Activated CD4-positive, alpha-beta T cell treated with anti-CD3 and anti-CD28 coated beads for 48 hours (primary cell): ENCODE measurements at regions not wholly inside any gene's neighbourhood (a gene's known extent, or its start where the extent isn't known, plus 50 kb on each side); places are given as distances from the start of the nearest gene placed in this dataset.
"Not testable (repeated sequence)": the region's sequence is repeated elsewhere in the genome, so short reads cannot be mapped to it uniquely, and the experiment has no call there.

Experiments
- DNase-seq: peaks from one replicate; pipeline ENCODE4 v3.0.0-alpha.2; 2020

DNA sequence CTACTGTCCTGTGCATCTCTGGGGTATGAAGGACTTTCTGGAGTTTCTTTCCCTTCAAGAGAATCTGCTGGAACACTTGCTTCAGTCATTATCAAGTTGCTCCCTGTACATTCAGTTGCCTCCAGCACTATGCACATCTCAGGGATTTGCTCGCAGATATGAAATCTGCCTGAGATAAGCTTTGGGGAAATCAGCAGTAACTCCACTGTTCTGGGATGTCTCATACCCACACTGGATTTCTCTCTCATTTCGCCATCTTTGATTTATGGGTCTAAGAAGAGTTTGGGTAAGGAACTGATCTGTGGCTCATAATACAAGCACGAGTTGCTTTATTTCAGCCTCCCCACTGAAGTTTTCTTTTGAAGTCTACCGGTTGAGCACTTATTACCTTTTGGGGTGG is 585.6 kb downstream of the PSAT1 start:
- DNase-seq, result no peak

GRCh38 chr9:78884611-78885150 is 587.8 kb downstream of the PSAT1 start:
- no peak for DNase-seq

GRCh38 chr9:78892182-78892581 is 595.3 kb downstream of the PSAT1 start:
- DNase-seq, result no peak

DNA sequence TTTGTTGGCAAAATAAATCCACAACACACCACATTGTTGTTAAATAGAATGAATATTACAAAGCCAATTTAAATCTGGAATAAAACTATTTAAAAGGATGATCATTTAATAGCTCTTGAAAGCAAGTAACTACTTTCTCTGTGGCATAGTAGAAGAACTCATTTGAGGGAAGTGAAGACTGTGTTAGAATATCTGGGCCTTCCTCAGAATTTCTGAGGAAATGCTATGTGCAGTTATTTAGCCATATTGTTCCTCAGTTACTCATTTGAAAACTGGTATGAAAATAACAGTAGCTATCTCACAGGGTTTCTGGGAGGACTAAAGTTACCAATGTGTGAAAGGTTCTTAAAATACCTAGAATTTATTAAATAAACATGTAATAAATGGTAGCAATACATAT is 595.8 kb downstream of the PSAT1 start:
- no peak for DNase-seq

- DNase-seq, result no peak
Observed at GRCh38 chr9:78893774-78894401, 597.0 kb downstream of the PSAT1 start.

GRCh38 chr9:78896479-78896878 is 599.6 kb downstream of the PSAT1 start:
- no peak for DNase-seq

DNA sequence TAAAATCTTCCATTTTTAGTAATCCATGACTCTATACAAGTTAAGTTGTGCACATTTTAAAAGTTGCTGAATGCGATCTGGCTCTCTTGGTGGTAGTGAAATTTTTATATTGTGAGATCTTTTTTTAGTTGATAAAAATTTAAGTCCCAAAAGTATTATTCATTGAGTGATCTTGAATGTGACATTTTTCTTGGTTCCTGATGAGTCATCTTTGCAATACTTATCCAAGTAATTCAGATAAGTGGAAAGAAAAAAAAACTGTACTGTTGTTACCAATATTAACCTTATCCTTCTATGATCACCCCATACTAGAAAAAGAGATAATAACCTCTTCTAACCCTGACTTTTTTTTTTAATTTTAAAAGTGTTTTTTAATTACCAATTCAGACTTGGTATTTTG is 601.3 kb downstream of the PSAT1 start:
- DNase-seq, result no peak

DNA sequence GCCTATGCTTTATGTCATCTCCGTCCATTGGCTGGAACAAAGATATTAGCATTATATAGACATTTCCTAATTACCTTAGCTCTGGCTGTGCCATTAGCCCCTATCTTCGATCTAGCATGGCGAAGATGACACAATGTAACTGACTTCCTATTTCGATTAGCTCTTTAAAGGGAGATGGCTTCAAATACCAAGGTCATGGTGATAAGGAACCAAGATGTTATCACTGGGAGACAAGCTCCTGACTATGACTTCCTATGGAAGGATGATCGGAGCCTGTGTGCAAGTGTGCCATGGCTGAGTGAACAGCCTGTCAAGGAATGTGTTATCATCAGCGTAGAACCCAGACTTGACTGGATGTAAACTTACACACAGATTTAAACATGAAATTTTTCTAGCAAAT is 602.1 kb downstream of the PSAT1 start:
- no peak for DNase-seq

- DNase-seq, result no peak
Observed at GRCh38 chr9:78900500-78900899, 603.6 kb downstream of the PSAT1 start.

- DNase-seq, result no peak
Observed at GRCh38 chr9:78902051-78902450, 605.1 kb downstream of the PSAT1 start.

DNA sequence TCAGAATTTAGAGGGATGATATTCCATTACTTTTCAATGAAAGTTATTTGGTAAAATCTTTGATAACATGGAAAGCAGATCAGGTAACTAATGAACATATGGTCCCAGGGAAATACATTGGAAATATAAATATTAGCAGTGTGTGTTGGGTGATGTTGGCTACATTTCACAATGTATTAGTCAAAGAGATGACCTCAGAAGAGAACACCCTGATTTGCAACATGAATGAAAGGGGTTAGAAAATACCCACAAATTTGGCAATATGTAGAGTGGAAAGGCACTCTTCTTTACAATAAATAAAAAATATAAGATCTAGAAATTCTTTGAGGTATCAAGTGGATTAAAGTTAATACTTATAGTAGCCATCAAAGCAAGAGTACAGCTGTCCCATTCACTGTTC is 606.7 kb downstream of the PSAT1 start:
- no peak for DNase-seq

DNA sequence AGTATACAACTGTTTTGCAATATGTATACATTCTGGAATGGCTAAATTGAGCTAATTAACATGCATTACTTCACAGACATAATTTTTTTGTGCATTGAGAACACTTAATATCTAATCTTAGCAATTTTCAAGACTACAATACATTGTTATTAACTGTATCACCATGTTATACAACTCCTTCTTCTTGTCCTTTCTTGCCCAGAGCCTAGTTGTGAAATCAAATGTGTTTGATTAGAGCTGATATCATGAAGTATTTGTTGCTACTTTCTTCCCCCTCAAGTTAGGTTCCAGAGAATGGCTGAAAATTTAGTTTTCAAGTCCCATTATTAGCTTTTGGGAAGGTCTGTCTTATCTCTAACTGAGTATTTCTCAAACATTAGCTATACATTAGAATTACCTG is 607.8 kb downstream of the PSAT1 start:
- no peak for DNase-seq

DNA sequence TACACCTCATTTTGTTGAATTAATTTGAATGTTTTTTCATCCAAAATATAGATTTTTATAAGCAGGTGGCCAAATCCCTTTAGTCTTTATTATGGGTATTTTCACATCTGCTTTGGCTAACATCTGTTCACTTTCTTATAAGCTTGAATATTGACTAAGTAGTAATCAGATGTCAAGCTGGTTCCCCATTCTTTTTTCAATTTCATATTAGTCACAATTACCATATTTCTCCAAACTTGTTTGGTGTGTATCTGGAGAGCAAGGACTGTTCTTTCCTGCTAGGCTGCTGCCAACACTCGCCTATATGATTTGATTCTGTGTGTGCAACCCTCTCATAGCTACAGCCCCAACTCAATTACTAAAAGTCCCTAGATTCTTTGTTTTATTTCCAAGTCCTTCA is 608.5 kb downstream of the PSAT1 start:
- DNase-seq, result no peak

- no peak for DNase-seq
Observed at GRCh38 chr9:78905986-78906755, 609.2 kb downstream of the PSAT1 start.

DNA sequence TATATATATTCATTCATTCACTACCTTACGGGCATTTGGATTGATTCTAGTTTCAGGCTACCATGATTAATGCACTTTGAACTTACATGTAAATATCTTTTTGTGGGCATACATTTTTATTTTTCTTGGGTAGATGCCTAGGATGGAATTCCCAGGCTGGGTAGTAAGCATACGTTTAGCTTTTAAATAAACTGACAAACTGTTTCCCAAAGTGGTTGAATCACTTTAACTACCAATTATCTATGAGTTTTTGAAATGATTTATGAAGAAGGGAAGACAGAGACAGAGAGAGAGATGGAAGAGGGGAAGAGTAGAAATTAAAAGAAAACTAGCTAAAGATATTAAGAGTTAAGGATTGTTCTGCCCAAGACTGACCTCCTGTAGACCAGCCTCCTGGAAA is 612.6 kb downstream of the PSAT1 start:
- no peak for DNase-seq

DNA sequence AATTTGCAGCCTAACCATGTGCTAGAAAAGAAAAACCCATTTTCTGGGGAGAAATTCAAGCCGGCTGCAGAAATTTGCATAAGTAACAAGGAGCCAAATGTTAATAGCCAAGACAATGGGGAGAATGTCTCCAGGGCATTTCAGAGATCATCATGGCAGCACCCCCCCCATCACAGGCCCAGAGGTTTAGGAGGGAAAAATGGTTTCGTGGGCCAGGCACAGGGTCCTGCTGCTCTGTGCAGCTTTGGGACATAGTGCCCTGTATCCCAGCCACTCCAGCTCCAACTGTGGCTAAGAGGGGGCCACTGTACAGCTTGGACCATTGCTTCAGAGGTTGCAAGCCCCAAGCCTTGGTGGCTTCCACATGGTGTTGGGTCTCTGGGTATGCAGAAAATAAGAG is 620.0 kb downstream of the PSAT1 start:
- not testable (repeated sequence) for DNase-seq

DNA sequence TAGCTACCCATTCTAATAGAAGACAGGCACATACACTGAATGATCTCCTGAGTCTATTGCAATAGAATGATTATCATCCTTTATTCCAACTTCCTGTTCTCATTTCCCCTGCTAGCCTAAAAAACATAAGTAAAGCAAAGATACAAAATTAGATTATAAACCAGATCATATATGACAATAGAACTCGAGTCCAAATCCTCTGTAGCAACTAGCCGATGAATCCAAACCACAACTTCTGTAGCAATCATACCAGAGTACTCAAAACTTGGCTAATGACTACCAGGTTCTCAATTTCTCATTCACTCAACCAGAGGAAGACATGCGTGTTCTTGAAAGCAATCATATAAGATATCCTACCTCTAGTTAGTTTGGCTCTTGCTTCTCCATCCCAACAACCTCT is 622.1 kb downstream of the PSAT1 start:
- DNase-seq, result no peak

- DNase-seq, result no peak
Observed at GRCh38 chr9:78919701-78920100, 622.8 kb downstream of the PSAT1 start.

- no peak for DNase-seq
Observed at GRCh38 chr9:78921341-78921740, 624.4 kb downstream of the PSAT1 start.

- DNase-seq, result no peak
Observed at GRCh38 chr9:78923966-78924659, 627.2 kb downstream of the PSAT1 start.

GRCh38 chr9:78927099-78927940 is 630.4 kb downstream of the PSAT1 start:
- no peak for DNase-seq

- no peak for DNase-seq
Observed at GRCh38 chr9:78928625-78929405, 631.9 kb downstream of the PSAT1 start.
